Retinal pigment epithelial cell (primary cell): ENCODE measurements at regions not wholly inside any gene's neighbourhood (a gene's known extent, or its start where the extent isn't known, plus 50 kb on each side); places are given as distances from the start of the nearest gene placed in this dataset.

ENCODE experiments used
- DNase-seq: peaks from one replicate; pipeline ENCODE4 v3.0.0-alpha.2; 2010; ENCODE audit warnings: low read depth
- H3K4me3 ChIP-seq: 2 replicates; pipeline ENCODE4 v1.5.1; 2011; ENCODE audit warnings: mild to moderate bottlenecking, low read length, control low read depth, moderate library complexity
- CTCF ChIP-seq: conservative IDR thresholded peaks from 2 replicates; pipeline ENCODE4 v1.5.1; 2011; ENCODE audit warnings: low read depth, low read length, control low read depth, inconsistent platforms

- TF ChIP-seq CTCF: no peak
- DNase-seq: no peak
- H3K4me3 ChIP-seq: no peak overlapping the region
Observed at GRCh38 chr10:6781133-6781770, 201.2 kb upstream of the PRKCQ start.

- no peak for DNase-seq
- TF ChIP-seq CTCF: no peak
- H3K4me3 ChIP-seq: no peak overlapping the region
Observed at GRCh38 chr10:6780008-6780677, 200.1 kb upstream of the PRKCQ start.

- no peak for TF ChIP-seq CTCF
- peak; percentile 97 for DNase-seq
- H3K4me3 ChIP-seq: no peak overlapping the region
Observed at GRCh38 chr10:6778992-6779701, 199.1 kb upstream of the PRKCQ start.

GRCh38 chr10:6776170-6776569 is 196.1 kb upstream of the PRKCQ start:
- H3K4me3 ChIP-seq: no peak overlapping the region
- TF ChIP-seq CTCF: no peak
- no peak for DNase-seq

GRCh38 chr10:6774406-6774805 is 194.3 kb upstream of the PRKCQ start:
- no peak for TF ChIP-seq CTCF
- DNase-seq: no peak
- no peak overlapping the region for H3K4me3 ChIP-seq

GRCh38 chr10:6771331-6771730 is 191.3 kb upstream of the PRKCQ start:
- H3K4me3 ChIP-seq: no peak overlapping the region
- TF ChIP-seq CTCF: no peak
- no peak for DNase-seq
